ENCODE measurements at regions not wholly inside any gene's neighbourhood (a gene's known extent, or its start where the extent isn't known, plus 50 kb on each side); places are given as distances from the start of the nearest gene placed in this dataset.

- Histone ChIP-seq H3K9me3 (ENCODE audit: control insufficient read depth, insufficient read depth, low read length) (no peaks in the 10 kb centered on the region), H3K27ac (ENCODE audit: low read length) (no peak overlapping the region), H3K27me3 (ENCODE audit: control insufficient read depth, insufficient read depth, low read length) (no peaks in the 10 kb centered on the region), H3K4me1 (ENCODE audit: control insufficient read depth, insufficient read depth, low read length) (no peaks in the 10 kb centered on the region), H3K4me3 (ENCODE audit: low read length) (no peak overlapping the region), H3K36me3 (ENCODE audit: control insufficient read depth, insufficient read depth, low read length) (no peaks in the 10 kb centered on the region)
- TF ChIP-seq, protein P1, sequence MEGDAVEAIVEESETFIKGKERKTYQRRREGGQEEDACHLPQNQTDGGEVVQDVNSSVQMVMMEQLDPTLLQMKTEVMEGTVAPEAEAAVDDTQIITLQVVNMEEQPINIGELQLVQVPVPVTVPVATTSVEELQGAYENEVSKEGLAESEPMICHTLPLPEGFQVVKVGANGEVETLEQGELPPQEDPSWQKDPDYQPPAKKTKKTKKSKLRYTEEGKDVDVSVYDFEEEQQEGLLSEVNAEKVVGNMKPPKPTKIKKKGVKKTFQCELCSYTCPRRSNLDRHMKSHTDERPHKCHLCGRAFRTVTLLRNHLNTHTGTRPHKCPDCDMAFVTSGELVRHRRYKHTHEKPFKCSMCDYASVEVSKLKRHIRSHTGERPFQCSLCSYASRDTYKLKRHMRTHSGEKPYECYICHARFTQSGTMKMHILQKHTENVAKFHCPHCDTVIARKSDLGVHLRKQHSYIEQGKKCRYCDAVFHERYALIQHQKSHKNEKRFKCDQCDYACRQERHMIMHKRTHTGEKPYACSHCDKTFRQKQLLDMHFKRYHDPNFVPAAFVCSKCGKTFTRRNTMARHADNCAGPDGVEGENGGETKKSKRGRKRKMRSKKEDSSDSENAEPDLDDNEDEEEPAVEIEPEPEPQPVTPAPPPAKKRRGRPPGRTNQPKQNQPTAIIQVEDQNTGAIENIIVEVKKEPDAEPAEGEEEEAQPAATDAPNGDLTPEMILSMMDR (IDR thresholded peaks at IDR 0.05) = no peak
- DNase-seq = no peak
- WGBS (ENCODE audit: insufficient coverage) = 27% methylated on average over 13 of the region's 13 CpGs
- Mint-ChIP-seq H3K27ac (no peak overlapping the region), H3K36me3 (no peaks in the 10 kb centered on the region), H3K27me3 (ENCODE audit: low read depth in 2 of 2) (no peaks in the 10 kb centered on the region), H3K4me1 (no peaks in the 10 kb centered on the region), H3K9me3 (peaks cover 3 to 6% of the 10 kb centered on the region in 2 donors), H3K4me3 (no peak overlapping the region)
- ATAC-seq = no peak
- intact Hi-C loops (cut with micrococcal nuclease) = no loop called here
These were observed 201.6 kb upstream of the FZD8 start for GRCh38 chr10:35843524-35844181.

DNA sequence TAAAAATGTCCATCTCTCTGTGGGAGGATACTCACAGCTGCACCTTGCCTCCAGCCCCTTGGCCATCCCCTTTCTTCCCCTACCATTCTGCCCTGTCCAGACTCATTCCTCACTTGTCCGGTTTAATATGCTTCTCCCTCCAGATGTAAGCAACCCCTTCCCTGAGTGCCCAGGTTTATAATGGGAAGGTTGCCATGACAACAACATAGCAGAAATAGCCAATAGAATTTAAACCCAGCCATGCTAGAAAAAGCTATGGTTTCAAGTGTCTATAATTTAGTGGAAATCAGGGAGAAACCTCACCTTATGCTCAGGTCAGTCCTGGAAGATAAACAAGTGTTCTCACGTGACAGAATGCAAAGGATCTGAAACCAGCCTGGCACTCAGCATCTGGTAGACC, 196.0 kb upstream of the FZD8 start:
- no peak overlapping the region for H3K4me3 ChIP-seq (ENCODE audit: low read length)
- no peaks in the 10 kb centered on the region for H3K9me3 ChIP-seq (ENCODE audit: control insufficient read depth, insufficient read depth, low read length)
- Mint-ChIP-seq H3K4me1 (no peaks in the 10 kb centered on the region), H3K36me3 (no peaks in the 10 kb centered on the region), H3K4me3 (no peak overlapping the region), H3K27ac (no peak overlapping the region), H3K27me3 (ENCODE audit: low read depth in 2 of 2) (no peaks in the 10 kb centered on the region), H3K9me3 (peaks cover 3 to 9% of the 10 kb centered on the region in 2 donors)
- no peak for DNase-seq
- no peaks in the 10 kb centered on the region for H3K27me3 ChIP-seq (ENCODE audit: control insufficient read depth, insufficient read depth, low read length)
- no peaks in the 10 kb centered on the region for H3K36me3 ChIP-seq (ENCODE audit: control insufficient read depth, insufficient read depth, low read length)
- intact Hi-C loops (cut with micrococcal nuclease) = no loop called here
- 71% methylated on average over 2 of the region's 2 CpGs for WGBS (ENCODE audit: insufficient coverage)
- H3K27ac ChIP-seq (ENCODE audit: low read length) = no peak overlapping the region
- ATAC-seq = no peak
- H3K4me1 ChIP-seq (ENCODE audit: control insufficient read depth, insufficient read depth, low read length) = no peaks in the 10 kb centered on the region
- TF ChIP-seq, protein P1 (IDR thresholded peaks at IDR 0.05) = no peak

DNA sequence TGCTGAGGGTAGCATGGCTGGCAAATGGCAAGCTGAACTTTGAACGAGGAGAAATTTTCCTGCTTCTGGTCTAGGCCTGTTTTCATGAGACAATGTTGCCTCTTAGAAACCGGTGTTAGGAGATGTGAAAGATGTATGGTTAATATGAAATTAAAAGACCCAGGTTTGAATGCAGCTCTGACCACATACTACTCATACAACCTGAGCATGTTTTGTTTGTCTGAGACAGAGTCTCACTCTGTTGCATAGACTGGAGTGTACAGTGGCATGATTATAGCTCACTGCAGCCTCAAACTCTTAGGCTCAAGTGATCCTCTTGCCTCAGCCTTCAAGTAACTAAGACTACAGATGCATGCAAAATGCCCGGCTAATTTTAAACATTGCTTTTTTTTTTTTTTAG, 193.4 kb upstream of the FZD8 start:
- no peak overlapping the region for H3K4me3 Mint-ChIP-seq
- Histone ChIP-seq H3K4me3 (ENCODE audit: low read length) (no peak overlapping the region), H3K4me1 (ENCODE audit: control insufficient read depth, insufficient read depth, low read length) (no peaks in the 10 kb centered on the region), H3K36me3 (ENCODE audit: control insufficient read depth, insufficient read depth, low read length) (no peaks in the 10 kb centered on the region), H3K27ac (ENCODE audit: low read length) (no peak overlapping the region), H3K9me3 (ENCODE audit: control insufficient read depth, insufficient read depth, low read length) (no peaks in the 10 kb centered on the region), H3K27me3 (ENCODE audit: control insufficient read depth, insufficient read depth, low read length) (no peaks in the 10 kb centered on the region)
- peaks cover 0 to 4% of the 10 kb centered on the region in 2 donors for H3K9me3 Mint-ChIP-seq
- intact Hi-C loops (cut with micrococcal nuclease) = no loop called here
- 76% methylated on average over 2 of the region's 3 CpGs for WGBS (ENCODE audit: insufficient coverage)
- no peaks in the 10 kb centered on the region for H3K4me1 Mint-ChIP-seq
- H3K27me3 Mint-ChIP-seq (ENCODE audit: low read depth in 2 of 2) = no peaks in the 10 kb centered on the region
- TF ChIP-seq, protein P1 (IDR thresholded peaks at IDR 0.05) = no peak
- no peak overlapping the region for H3K27ac Mint-ChIP-seq
- ATAC-seq = no peak
- no peak for DNase-seq
- no peaks in the 10 kb centered on the region for H3K36me3 Mint-ChIP-seq

DNA sequence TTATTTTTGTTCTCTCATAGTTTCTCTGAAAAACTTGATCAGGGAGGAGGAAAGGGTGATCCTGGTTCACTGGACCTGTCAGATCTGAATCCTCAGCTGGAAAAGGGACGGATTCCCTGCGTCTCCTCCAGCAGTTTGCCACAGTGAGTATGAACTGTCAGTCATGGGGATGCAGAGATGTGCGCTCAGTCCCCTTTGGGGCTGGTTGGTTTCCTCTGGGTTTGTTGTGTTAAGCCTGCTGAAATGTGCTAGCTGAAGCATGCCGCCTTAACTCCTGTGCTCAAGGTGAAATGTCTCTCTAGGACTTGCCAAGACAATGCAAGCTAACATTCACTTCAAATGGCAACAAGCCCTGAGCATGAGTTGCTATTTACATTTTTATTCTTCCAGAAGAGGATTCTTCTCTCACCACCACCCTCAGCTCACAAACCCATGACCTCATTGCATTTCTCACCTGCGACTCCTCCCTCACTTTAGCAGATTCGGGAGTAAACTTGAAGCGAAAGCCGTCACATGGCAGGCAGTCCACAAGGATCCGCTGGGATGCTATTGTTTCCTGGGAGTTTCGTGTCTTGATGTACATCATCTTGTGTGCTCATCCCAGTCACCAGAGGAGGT, 192.9 kb upstream of the FZD8 start:
- no peaks in the 10 kb centered on the region for H3K36me3 ChIP-seq (ENCODE audit: control insufficient read depth, insufficient read depth, low read length)
- no peaks in the 10 kb centered on the region for H3K27me3 ChIP-seq (ENCODE audit: control insufficient read depth, insufficient read depth, low read length)
- Mint-ChIP-seq H3K4me3 (no peak overlapping the region), H3K36me3 (no peaks in the 10 kb centered on the region), H3K9me3 (peaks cover 0 to 3% of the 10 kb centered on the region in 2 donors), H3K27me3 (ENCODE audit: low read depth in 2 of 2) (no peaks in the 10 kb centered on the region), H3K27ac (no peak overlapping the region), H3K4me1 (no peaks in the 10 kb centered on the region)
- DNase-seq (no peak), ATAC-seq (no peak)
- WGBS (ENCODE audit: insufficient coverage) = 96% methylated on average over 10 of the region's 10 CpGs
- H3K4me3 ChIP-seq (ENCODE audit: low read length) = no peak overlapping the region
- H3K27ac ChIP-seq (ENCODE audit: low read length) = no peak overlapping the region
- TF ChIP-seq, protein P1 (IDR thresholded peaks at IDR 0.05) = no peak
- no peaks in the 10 kb centered on the region for H3K4me1 ChIP-seq (ENCODE audit: control insufficient read depth, insufficient read depth, low read length)
- intact Hi-C loops (cut with micrococcal nuclease) = no loop called here
- no peaks in the 10 kb centered on the region for H3K9me3 ChIP-seq (ENCODE audit: control insufficient read depth, insufficient read depth, low read length)

Measured in natural killer cell (primary cell).